ENCODE measurements at regions not wholly inside any gene's neighbourhood (a gene's known extent, or its start where the extent isn't known, plus 50 kb on each side); places are given as distances from the start of the nearest gene placed in this dataset.

DNA sequence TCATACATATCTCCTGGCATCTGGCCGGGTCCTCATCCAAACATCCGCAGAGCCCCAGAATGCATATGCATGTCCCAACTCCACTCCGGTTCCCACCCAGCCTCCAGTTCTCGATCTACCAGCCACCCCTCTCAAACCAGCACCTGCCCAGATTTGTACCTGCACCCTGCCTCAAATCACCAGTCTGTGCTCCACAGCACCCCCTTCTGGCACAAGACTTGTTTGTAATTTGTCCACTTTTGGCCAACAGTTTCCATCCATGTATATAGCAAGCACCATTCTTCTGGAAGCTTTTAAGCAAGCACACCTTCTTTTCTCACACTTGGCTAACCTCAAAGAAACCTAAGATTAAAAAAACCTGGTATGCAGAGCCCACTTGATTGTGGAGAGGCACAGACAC lies 644.1 kb downstream of the MID1IP1 start:
- Histone ChIP-seq H3K4me2 (ENCODE audit: insufficient read depth, insufficient read length, low read length) (no peak overlapping the region), H3K18ac (ENCODE audit: insufficient read length, low read depth, low read length) (no peak overlapping the region), H2BK120ac (ENCODE audit: low read depth, low read length, poor library complexity, severe bottlenecking) (no peak overlapping the region), H3K4me1 (ENCODE audit: insufficient read depth, low read length) (peaks cover 3% of the 10 kb centered on the region; the same call in 1 of the 2 replicates), H2BK5ac (ENCODE audit: insufficient read length, low read length) (no peak overlapping the region), H4K5ac (ENCODE audit: insufficient read length, low read depth, low read length) (no peak overlapping the region), H3T11ph (ENCODE audit: low read length) (no peak overlapping the region), H2BK20ac (ENCODE audit: low read depth, low read length, poor library complexity, severe bottlenecking) (no peak overlapping the region), H2AK5ac (ENCODE audit: insufficient read length, low read length) (no peak overlapping the region), H3K14ac (ENCODE audit: insufficient read depth, low read length) (no peak overlapping the region), H2BK15ac (ENCODE audit: low read depth, low read length) (no peak overlapping the region), H3K23ac (ENCODE audit: insufficient read length, low read depth, low read length) (no peak overlapping the region), H3K79me2 (ENCODE audit: insufficient read depth, low read length) (no peaks in the 10 kb centered on the region), H2AFZ (ENCODE audit: low read length) (no peak overlapping the region), H3K27ac (ENCODE audit: insufficient read length, low read depth, low read length) (no peak overlapping the region), H3K23me2 (ENCODE audit: insufficient read length, low read depth, low read length, poor library complexity, severe bottlenecking) (no peaks in the 10 kb centered on the region), H3K9ac (ENCODE audit: extremely low read depth, insufficient read length, low read length) (no peak overlapping the region), H2BK12ac (ENCODE audit: insufficient read length, low read depth, low read length) (no peak overlapping the region), H4K20me1 (ENCODE audit: control insufficient read depth, insufficient read depth, insufficient read length) (no peaks in the 10 kb centered on the region), H3K79me1 (ENCODE audit: insufficient read depth, low read depth, low read length, poor library complexity, severe bottlenecking) (no peaks in the 10 kb centered on the region), H3K4ac (ENCODE audit: low read depth, low read length) (no peak overlapping the region), H3K9me3 (ENCODE audit: control insufficient read depth, low read depth, low read length) (no peaks in the 10 kb centered on the region), H3K27me3 (ENCODE audit: insufficient read depth, low read length) (no peaks in the 10 kb centered on the region), H4K8ac (replicated peaks; ENCODE audit: insufficient read length, low read depth, low read length) (no peak overlapping the region), H3K56ac (ENCODE audit: insufficient read length, low read depth, low read length) (no peak overlapping the region), H4K91ac (ENCODE audit: insufficient read length, low read depth, low read length) (no peak overlapping the region)
- Mint-ChIP-seq H3K27ac (no peak overlapping the region), H3K36me3 (ENCODE audit: insufficient read depth in 1 of 3, low read depth in 3 of 3) (peaks cover 5 to 9% (median 7%) of the 10 kb centered on the region in 3 experiments; a peak in 5 of 7 replicates), H3K27me3 (ENCODE audit: low read depth) (peaks cover 5% of the 10 kb centered on the region), H3K4me1 (peaks cover 8 to 16% of the 10 kb centered on the region in 2 experiments), H3K9me3 (peaks cover 64 to 86% of the 10 kb centered on the region in 2 experiments), H3K4me3 (no peak overlapping the region)
- TF ChIP-seq, protein P1, sequence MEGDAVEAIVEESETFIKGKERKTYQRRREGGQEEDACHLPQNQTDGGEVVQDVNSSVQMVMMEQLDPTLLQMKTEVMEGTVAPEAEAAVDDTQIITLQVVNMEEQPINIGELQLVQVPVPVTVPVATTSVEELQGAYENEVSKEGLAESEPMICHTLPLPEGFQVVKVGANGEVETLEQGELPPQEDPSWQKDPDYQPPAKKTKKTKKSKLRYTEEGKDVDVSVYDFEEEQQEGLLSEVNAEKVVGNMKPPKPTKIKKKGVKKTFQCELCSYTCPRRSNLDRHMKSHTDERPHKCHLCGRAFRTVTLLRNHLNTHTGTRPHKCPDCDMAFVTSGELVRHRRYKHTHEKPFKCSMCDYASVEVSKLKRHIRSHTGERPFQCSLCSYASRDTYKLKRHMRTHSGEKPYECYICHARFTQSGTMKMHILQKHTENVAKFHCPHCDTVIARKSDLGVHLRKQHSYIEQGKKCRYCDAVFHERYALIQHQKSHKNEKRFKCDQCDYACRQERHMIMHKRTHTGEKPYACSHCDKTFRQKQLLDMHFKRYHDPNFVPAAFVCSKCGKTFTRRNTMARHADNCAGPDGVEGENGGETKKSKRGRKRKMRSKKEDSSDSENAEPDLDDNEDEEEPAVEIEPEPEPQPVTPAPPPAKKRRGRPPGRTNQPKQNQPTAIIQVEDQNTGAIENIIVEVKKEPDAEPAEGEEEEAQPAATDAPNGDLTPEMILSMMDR (conservative IDR thresholded peaks at IDR 0.05): peak; percentile 60
- WGBS (ENCODE audit: extremely low coverage, insufficient read length, low lambda C conversion rate): no CpG with 5 or more reads among the region's 4 CpGs
- peak; percentile 63 for DNase-seq

Measured in H9 (cell line).